Neural crest cell (in vitro differentiated cells): ENCODE measurements at regions not wholly inside any gene's neighbourhood (a gene's known extent, or its start where the extent isn't known, plus 50 kb on each side); places are given as distances from the start of the nearest gene placed in this dataset.

Source experiments
- DNase-seq: peaks from one replicate; pipeline ENCODE4 v3.0.0; 2021; ENCODE audit warnings: low read depth, mixed read lengths, low spot score
- H3K27ac Mint-ChIP-seq: one replicate; pipeline ENCODE4 v1.8.0; 2021; ENCODE audit warnings: mild to moderate bottlenecking, mixed read lengths; ENCODE audit not compliant: unreplicated experiment
- H3K27me3 Mint-ChIP-seq: 2 replicates; pipeline ENCODE4 v1.8.0; 2021; ENCODE audit warnings: low read depth, mild to moderate bottlenecking, mixed read lengths
- H3K36me3 Mint-ChIP-seq: 2 replicates; pipeline ENCODE4 v1.8.0; 2021; ENCODE audit warnings: low read depth, mild to moderate bottlenecking, mixed read lengths
- H3K4me1 Mint-ChIP-seq: 2 replicates; pipeline ENCODE4 v1.8.0; 2021; ENCODE audit warnings: mixed read lengths
- H3K4me3 Mint-ChIP-seq: one replicate; pipeline ENCODE4 v1.8.0; 2021; ENCODE audit warnings: mild to moderate bottlenecking, mixed read lengths
- H3K9me3 Mint-ChIP-seq: 2 replicates; pipeline ENCODE4 v1.8.0; 2021; ENCODE audit warnings: mixed read lengths
- CTCF ChIP-seq: fragments of 200-600 bp; sonication (generic); conservative IDR thresholded peaks from 2 replicates; pipeline ENCODE4 v1.5.0; 2021; ENCODE audit warnings: antibody characterized with exemption, mild to moderate bottlenecking

GRCh38 chr10:21077681-21078080, 180.6 kb upstream of the NEBL start:
- peaks cover 4% of the 10 kb centered on the region for H3K4me1 Mint-ChIP-seq
- H3K36me3 Mint-ChIP-seq = no peaks in the 10 kb centered on the region
- peaks cover 2% of the 10 kb centered on the region for H3K27me3 Mint-ChIP-seq
- no peak overlapping the region for H3K27ac Mint-ChIP-seq
- TF ChIP-seq CTCF = no peak
- no peaks in the 10 kb centered on the region for H3K9me3 Mint-ChIP-seq
- no peak for DNase-seq
- H3K4me3 Mint-ChIP-seq = no peak overlapping the region

GRCh38 chr10:21076381-21076780, 179.3 kb upstream of the NEBL start:
- Mint-ChIP-seq H3K27me3 (peaks cover 2% of the 10 kb centered on the region), H3K9me3 (no peaks in the 10 kb centered on the region), H3K36me3 (no peaks in the 10 kb centered on the region), H3K4me1 (peaks cover 4% of the 10 kb centered on the region), H3K4me3 (no peak overlapping the region), H3K27ac (no peak overlapping the region)
- no peak for TF ChIP-seq CTCF
- DNase-seq = no peak

- Mint-ChIP-seq H3K9me3 (no peaks in the 10 kb centered on the region), H3K27ac (no peak overlapping the region), H3K4me1 (peaks cover 4% of the 10 kb centered on the region), H3K36me3 (no peaks in the 10 kb centered on the region), H3K4me3 (no peak overlapping the region), H3K27me3 (peaks cover 2% of the 10 kb centered on the region)
- TF ChIP-seq CTCF = no peak
- no peak for DNase-seq
These were observed 178.8 kb upstream of the NEBL start for GRCh38 chr10:21075880-21076279.

GRCh38 chr10:21071001-21071673, 174.0 kb upstream of the NEBL start:
- TF ChIP-seq CTCF = no peak
- Mint-ChIP-seq H3K36me3 (no peaks in the 10 kb centered on the region), H3K4me1 (peaks cover 15% of the 10 kb centered on the region), H3K4me3 (no peak overlapping the region), H3K27me3 (no peaks in the 10 kb centered on the region), H3K9me3 (no peaks in the 10 kb centered on the region), H3K27ac (no peak overlapping the region)
- DNase-seq = no peak

GRCh38 chr10:21069929-21070700, 173.0 kb upstream of the NEBL start:
- Mint-ChIP-seq H3K9me3 (no peaks in the 10 kb centered on the region), H3K27me3 (no peaks in the 10 kb centered on the region), H3K36me3 (no peaks in the 10 kb centered on the region), H3K4me3 (no peak overlapping the region), H3K4me1 (peaks cover 15% of the 10 kb centered on the region), H3K27ac (no peak overlapping the region)
- no peak for DNase-seq
- TF ChIP-seq CTCF = no peak
